ENCODE measurements at regions not wholly inside any gene's neighbourhood (a gene's known extent, or its start where the extent isn't known, plus 50 kb on each side); places are given as distances from the start of the nearest gene placed in this dataset.

GRCh38 chr13:88456151-88456550, 785.0 kb downstream of the SLITRK5 start:
- no peaks in the 10 kb centered on the region for H3K36me3 ChIP-seq
- no peak for TF ChIP-seq CTCF (IDR thresholded peaks at IDR 0.05)
- H3K9me3 ChIP-seq: no peaks in the 10 kb centered on the region
- H3K27ac ChIP-seq: no peak overlapping the region
- H3K4me1 ChIP-seq: no peaks in the 10 kb centered on the region
- H3K27me3 ChIP-seq: no peaks in the 10 kb centered on the region
- H3K4me3 ChIP-seq: no peak overlapping the region
- no peak for DNase-seq (ENCODE audit: low spot score)

- no peaks in the 10 kb centered on the region for H3K27me3 ChIP-seq
- H3K4me3 ChIP-seq: no peak overlapping the region
- TF ChIP-seq CTCF (IDR thresholded peaks at IDR 0.05): no peak
- no peak overlapping the region for H3K27ac ChIP-seq
- no peaks in the 10 kb centered on the region for H3K4me1 ChIP-seq
- no peaks in the 10 kb centered on the region for H3K36me3 ChIP-seq
- H3K9me3 ChIP-seq: no peaks in the 10 kb centered on the region
- no peak for DNase-seq (ENCODE audit: low spot score)
Measured at GRCh38 chr13:88459331-88459730, 788.2 kb downstream of the SLITRK5 start.

- TF ChIP-seq CTCF (IDR thresholded peaks at IDR 0.05): no peak
- no peaks in the 10 kb centered on the region for H3K4me1 ChIP-seq
- no peak for DNase-seq (ENCODE audit: low spot score)
- H3K27me3 ChIP-seq: no peaks in the 10 kb centered on the region
- H3K36me3 ChIP-seq: no peaks in the 10 kb centered on the region
- H3K9me3 ChIP-seq: no peaks in the 10 kb centered on the region
- H3K4me3 ChIP-seq: no peak overlapping the region
- no peak overlapping the region for H3K27ac ChIP-seq
Measured at GRCh38 chr13:88461272-88462009, 790.3 kb downstream of the SLITRK5 start.

- no peak for DNase-seq (ENCODE audit: low spot score)
- no peaks in the 10 kb centered on the region for H3K4me1 ChIP-seq
- no peaks in the 10 kb centered on the region for H3K27me3 ChIP-seq
Measured at GRCh38 chr13:88464851-88465250, 793.7 kb downstream of the SLITRK5 start.

GRCh38 chr13:88472316-88472715, 801.1 kb downstream of the SLITRK5 start:
- no peak for DNase-seq (ENCODE audit: low spot score)
- Histone ChIP-seq H3K36me3 (no peaks in the 10 kb centered on the region), H3K4me1 (no peaks in the 10 kb centered on the region), H3K27ac (no peak overlapping the region), H3K4me3 (no peak overlapping the region), H3K9me3 (no peaks in the 10 kb centered on the region), H3K27me3 (no peaks in the 10 kb centered on the region)
- TF ChIP-seq CTCF (IDR thresholded peaks at IDR 0.05): no peak

More at GRCh38 chr13:88464851-88465250, 793.7 kb downstream of the SLITRK5 start:
- TF ChIP-seq CTCF (IDR thresholded peaks at IDR 0.05): no peak
- no peaks in the 10 kb centered on the region for H3K36me3 ChIP-seq
- H3K4me3 ChIP-seq: no peak overlapping the region
- no peaks in the 10 kb centered on the region for H3K9me3 ChIP-seq
- H3K27ac ChIP-seq: no peak overlapping the region

GRCh38 chr13:88483202-88483601, 812.0 kb downstream of the SLITRK5 start:
- Histone ChIP-seq H3K36me3 (no peaks in the 10 kb centered on the region), H3K27me3 (no peaks in the 10 kb centered on the region), H3K4me3 (no peak overlapping the region), H3K4me1 (no peaks in the 10 kb centered on the region), H3K9me3 (peaks cover 0 to 6% of the 10 kb centered on the region in 2 donors), H3K27ac (no peak overlapping the region)
- TF ChIP-seq CTCF (IDR thresholded peaks at IDR 0.05): no peak
- DNase-seq (ENCODE audit: low spot score): no peak

All from right atrium auricular region (tissue), 2 donors.